Activated naive CD4-positive, alpha-beta T cell treated with anti-CD3 and anti-CD28 coated beads, Interleukin-2, amount 10 ng/mL, durations not matched to agents 7 days and 5 days (primary cell): ENCODE measurements at regions not wholly inside any gene's neighbourhood (a gene's known extent, or its start where the extent isn't known, plus 50 kb on each side); places are given as distances from the start of the nearest gene placed in this dataset.
"Not testable (repeated sequence)": the region's sequence is repeated elsewhere in the genome, so short reads cannot be mapped to it uniquely, and the experiment has no call there.

Experiments
- CTCF ChIA-PET: fragments of 350-600 bp; sonication (Branson Sonifier 250); formaldehyde crosslinking; loops from one replicate; lab custom pipeline; 2021; ENCODE audit warnings: antibody characterized with exemption; lab: Charles Lee
- DNase-seq: peaks from one replicate; pipeline ENCODE4 v3.0.0-alpha.2; 2020
- H3K27ac Mint-ChIP-seq: one replicate; pipeline ENCODE4 v1.8.0; 2021; ENCODE audit warnings: mild to moderate bottlenecking, moderate library complexity, mixed read lengths
- H3K27me3 Mint-ChIP-seq: one replicate; pipeline ENCODE4 v1.8.0; 2021; ENCODE audit warnings: mild to moderate bottlenecking, mixed read lengths
- H3K36me3 Mint-ChIP-seq: one replicate; pipeline ENCODE4 v1.8.0; 2021; ENCODE audit warnings: mixed read lengths
- H3K4me1 Mint-ChIP-seq: one replicate; pipeline ENCODE4 v1.8.0; 2021; ENCODE audit warnings: mixed read lengths
- H3K4me3 Mint-ChIP-seq: one replicate; pipeline ENCODE4 v1.8.0; 2021; ENCODE audit warnings: mild to moderate bottlenecking, moderate library complexity, mixed read lengths
- H3K9me3 Mint-ChIP-seq: one replicate; pipeline ENCODE4 v1.8.0; 2021; ENCODE audit warnings: mixed read lengths

DNA sequence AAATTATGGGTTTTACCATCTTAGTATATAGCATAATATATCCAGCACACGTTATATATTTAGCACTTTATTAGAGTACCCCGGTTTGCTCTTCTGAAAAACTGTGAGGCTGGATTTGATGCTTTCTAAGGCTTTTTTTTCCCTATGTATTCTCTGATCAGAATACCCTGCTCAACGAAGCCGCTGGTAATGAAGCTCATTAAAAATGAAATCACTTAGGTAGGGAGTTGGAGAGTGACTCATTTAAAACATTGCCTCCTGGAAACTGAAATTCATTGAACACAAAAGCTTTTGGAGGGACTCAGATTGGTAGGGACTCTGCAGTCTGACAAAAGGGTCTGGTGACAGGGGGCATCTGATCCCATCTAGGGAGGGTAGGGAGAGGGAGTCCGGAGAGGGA lies 365.4 kb upstream of the MEX3C start:
- H3K9me3 Mint-ChIP-seq: no peaks in the 10 kb centered on the region
- H3K27me3 Mint-ChIP-seq: peaks cover 10% of the 10 kb centered on the region
- CTCF ChIA-PET: no interaction called here
- no peaks in the 10 kb centered on the region for H3K4me1 Mint-ChIP-seq
- H3K27ac Mint-ChIP-seq: no peak overlapping the region
- no peaks in the 10 kb centered on the region for H3K36me3 Mint-ChIP-seq
- no peak for DNase-seq
- H3K4me3 Mint-ChIP-seq: no peak overlapping the region

DNA sequence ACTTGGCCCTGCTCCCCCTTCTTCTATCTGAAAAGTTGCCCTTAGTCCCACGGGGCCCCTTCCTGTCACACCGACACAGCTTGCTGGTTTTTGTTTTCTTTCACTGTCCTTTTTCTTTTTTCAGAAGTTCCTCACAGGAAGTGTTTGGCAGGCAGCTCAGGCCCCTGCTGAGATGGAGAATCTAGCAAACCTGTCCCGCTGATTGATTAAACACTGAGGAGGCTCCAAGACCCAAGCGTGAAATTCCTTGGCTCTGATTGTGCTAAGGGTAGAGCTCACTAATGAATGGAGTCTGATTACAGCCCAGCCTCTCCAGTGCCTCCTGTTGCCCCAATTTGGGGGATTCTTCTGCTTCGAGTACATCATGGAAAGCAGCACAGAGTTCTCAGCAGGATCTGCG lies 365.9 kb upstream of the MEX3C start:
- no peaks in the 10 kb centered on the region for H3K4me1 Mint-ChIP-seq
- CTCF ChIA-PET: no interaction called here
- H3K4me3 Mint-ChIP-seq: no peak overlapping the region
- DNase-seq: no peak
- H3K27ac Mint-ChIP-seq: no peak overlapping the region
- H3K36me3 Mint-ChIP-seq: no peaks in the 10 kb centered on the region
- no peaks in the 10 kb centered on the region for H3K9me3 Mint-ChIP-seq
- peaks cover 10% of the 10 kb centered on the region for H3K27me3 Mint-ChIP-seq

DNA sequence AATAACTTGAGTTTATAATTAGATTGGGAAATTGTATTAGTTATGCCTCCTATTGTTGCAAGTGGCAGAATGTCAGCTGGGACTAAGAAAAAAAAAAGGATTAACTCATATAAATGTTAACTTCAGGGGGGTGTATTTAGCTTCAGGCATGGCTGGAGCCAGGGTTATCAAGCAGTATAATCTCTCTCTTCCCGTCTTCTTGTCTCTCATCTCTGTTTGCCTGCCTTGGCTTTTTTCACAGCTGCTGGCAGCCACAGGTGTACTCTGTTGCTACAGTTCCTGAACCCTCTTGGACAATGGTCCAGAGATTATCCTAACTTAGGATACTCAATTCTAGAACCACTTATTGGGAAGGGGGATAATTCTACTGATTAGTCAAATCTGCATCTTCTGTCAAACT lies 370.7 kb upstream of the MEX3C start:
- CTCF ChIA-PET: no interaction called here
- Mint-ChIP-seq H3K4me1 (no peaks in the 10 kb centered on the region), H3K36me3 (no peaks in the 10 kb centered on the region), H3K9me3 (no peaks in the 10 kb centered on the region), H3K27me3 (peaks cover 6% of the 10 kb centered on the region), H3K27ac (no peak overlapping the region), H3K4me3 (no peak overlapping the region)
- no peak for DNase-seq

DNA sequence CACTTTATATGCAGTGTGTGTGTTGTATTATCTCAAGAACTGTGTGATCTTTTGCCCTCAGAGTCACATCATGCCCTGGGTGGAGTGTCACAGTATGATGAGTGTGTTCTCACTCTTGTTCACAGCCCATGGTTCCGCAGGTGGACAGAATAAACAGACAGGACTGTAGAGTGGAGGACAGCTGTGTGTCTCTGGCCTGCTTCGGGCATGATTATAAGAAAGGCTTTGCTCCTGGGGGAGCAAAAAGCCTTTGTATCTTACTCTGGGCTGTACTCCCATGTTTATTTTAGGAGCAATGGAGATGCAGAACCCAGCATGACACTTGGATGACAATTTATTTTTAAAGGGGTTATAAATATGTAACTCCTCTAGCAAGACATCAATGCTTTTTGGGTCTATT lies 371.7 kb upstream of the MEX3C start:
- no peak for DNase-seq
- no peak overlapping the region for H3K27ac Mint-ChIP-seq
- no peaks in the 10 kb centered on the region for H3K27me3 Mint-ChIP-seq
- H3K9me3 Mint-ChIP-seq: no peaks in the 10 kb centered on the region
- no peaks in the 10 kb centered on the region for H3K4me1 Mint-ChIP-seq
- no peaks in the 10 kb centered on the region for H3K36me3 Mint-ChIP-seq
- H3K4me3 Mint-ChIP-seq: no peak overlapping the region
- CTCF ChIA-PET: no interaction called here

DNA sequence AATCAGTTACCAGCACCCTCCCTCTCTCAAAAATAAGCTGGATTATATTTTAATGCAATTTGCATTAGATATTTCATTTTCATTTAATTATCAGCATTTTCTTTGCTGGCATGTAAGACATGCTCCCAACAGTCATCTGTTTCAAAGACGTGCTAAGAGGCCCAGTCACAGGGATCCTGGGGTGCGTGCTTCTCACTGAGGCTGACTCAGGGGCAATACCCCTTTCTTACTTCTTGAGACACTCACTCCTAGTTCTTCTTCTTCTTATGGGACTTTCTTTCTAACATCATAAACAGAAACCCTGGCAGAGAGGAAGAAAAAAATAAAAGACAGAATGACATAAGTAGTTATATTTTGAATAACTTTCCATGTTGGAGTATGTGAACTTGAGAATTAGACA lies 372.1 kb upstream of the MEX3C start:
- Mint-ChIP-seq H3K4me3 (no peak overlapping the region), H3K9me3 (no peaks in the 10 kb centered on the region), H3K27me3 (no peaks in the 10 kb centered on the region), H3K27ac (no peak overlapping the region), H3K36me3 (no peaks in the 10 kb centered on the region), H3K4me1 (no peaks in the 10 kb centered on the region)
- DNase-seq: no peak
- CTCF ChIA-PET: no interaction called here

DNA sequence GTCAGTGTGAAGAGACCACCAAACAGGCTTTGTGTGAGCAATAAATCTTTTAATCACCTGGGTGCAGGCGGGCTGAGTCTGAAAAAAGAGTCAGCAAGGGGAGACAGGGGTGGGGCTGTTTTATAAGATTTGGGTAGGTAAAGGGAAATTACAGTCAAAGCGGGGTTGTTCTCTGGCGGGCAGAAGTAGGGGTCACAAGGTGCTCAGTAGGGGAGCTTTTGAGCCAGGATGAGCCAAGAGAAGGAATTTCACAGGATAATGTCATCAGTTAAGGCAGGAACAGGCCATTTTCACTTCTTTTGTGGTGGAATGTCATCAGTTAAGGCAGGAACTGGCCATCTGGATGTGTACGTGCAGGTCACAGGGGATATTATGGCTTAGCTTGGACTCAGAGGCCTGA lies 372.6 kb upstream of the MEX3C start:
- H3K36me3 Mint-ChIP-seq, DNase-seq, CTCF ChIA-PET, H3K9me3 Mint-ChIP-seq, H3K27me3 Mint-ChIP-seq, H3K27ac Mint-ChIP-seq, H3K4me3 Mint-ChIP-seq, H3K4me1 Mint-ChIP-seq: not testable (repeated sequence)

DNA sequence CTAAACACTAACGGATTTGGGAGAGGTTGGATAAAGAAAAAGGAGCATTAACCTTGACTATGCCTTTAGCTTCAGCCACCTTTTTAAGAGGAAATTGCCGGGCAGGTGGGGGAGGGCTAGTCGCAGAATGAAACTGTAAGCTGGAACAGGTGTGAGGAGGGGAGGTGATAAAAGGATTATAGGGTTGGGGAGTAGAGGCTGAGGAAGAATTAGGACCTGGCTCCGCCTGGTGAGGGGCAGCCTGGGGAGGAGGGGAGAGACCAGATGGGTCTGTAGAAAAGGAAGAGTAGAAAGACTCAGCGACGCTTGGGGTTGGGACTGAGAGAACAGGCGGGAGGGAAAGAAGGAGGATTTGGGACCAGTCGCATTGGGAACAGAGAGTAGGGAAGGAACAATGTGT lies 376.4 kb upstream of the MEX3C start:
- H3K4me1 Mint-ChIP-seq, CTCF ChIA-PET, H3K9me3 Mint-ChIP-seq, H3K27me3 Mint-ChIP-seq, H3K36me3 Mint-ChIP-seq, DNase-seq, H3K4me3 Mint-ChIP-seq, H3K27ac Mint-ChIP-seq: not testable (repeated sequence)

DNA sequence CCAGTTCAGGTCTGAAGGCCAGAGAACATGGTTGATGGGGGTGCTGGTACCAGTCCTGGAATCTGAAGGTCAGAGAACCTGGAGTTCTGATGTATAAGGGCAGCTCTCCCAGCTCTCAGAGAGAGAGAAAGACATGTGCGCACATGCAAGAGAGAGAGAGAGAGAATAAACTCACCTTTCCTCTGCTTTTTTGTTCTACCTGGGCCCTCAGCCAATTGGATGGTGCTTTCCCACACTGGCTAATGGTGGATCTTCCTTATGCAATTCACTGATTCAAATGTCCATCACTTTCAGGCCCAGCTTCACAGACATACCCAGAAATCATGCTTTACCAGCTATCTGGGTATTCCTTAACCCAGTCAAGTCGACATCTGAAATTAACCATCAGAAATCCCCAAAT lies 377.7 kb upstream of the MEX3C start:
- H3K4me1 Mint-ChIP-seq: no peaks in the 10 kb centered on the region
- no peaks in the 10 kb centered on the region for H3K9me3 Mint-ChIP-seq
- H3K27me3 Mint-ChIP-seq: no peaks in the 10 kb centered on the region
- H3K4me3 Mint-ChIP-seq: no peak overlapping the region
- DNase-seq: no peak
- no peak overlapping the region for H3K27ac Mint-ChIP-seq
- no peaks in the 10 kb centered on the region for H3K36me3 Mint-ChIP-seq
- CTCF ChIA-PET: no interaction called here

DNA sequence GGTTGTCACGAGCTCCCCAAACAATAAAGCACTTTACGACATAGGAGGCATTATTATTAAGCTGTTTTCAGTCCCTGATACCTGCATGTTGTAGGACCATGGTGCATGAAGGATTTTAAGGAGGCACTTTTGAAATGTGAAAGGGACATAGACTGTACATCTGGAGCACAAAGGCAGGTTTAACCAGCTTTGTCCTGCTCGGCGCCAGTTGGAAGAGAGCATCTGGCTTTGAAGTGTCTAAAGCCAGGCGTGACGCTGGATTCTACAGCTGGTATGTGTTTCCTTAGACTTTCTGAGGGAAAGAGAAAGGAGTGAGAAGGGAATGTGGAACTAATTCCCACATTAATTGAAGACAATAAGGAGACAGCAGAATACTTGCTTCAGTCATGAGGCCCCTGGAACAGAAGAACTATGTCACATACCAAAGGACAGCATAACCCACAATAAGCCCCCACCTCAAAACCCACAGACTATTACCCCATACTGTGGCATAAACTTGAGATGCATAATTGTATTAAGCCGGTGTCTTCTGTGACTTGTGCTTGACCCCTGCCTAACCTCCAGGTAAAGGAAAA lies 381.0 kb upstream of the MEX3C start:
- Mint-ChIP-seq H3K27me3 (no peaks in the 10 kb centered on the region), H3K4me1 (no peaks in the 10 kb centered on the region)
- CTCF ChIA-PET: no interaction called here

DNA sequence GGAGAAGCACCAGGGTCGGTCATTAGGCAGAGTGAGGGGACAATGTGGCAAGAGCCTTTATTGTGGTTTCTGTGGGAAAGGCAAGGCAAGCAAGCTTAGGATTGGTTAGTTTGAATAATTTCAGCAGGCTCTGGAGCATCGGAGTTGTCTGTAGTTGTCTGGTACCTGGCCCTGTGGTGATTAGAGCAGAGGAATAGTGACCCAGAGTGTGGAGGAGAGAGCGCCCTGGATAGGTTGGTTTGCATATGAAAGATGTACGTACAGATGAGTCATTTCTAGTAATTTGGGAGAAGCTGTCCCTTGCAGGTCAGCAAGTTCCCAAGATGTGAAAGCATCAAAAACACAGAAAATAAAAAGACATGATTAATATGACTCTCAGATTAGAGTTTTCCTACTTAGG lies 383.1 kb upstream of the MEX3C start:
- Mint-ChIP-seq H3K36me3 (no peaks in the 10 kb centered on the region), H3K27me3 (no peaks in the 10 kb centered on the region), H3K9me3 (no peaks in the 10 kb centered on the region), H3K27ac (no peak overlapping the region), H3K4me3 (no peak overlapping the region), H3K4me1 (no peaks in the 10 kb centered on the region)
- no peak for DNase-seq
- CTCF ChIA-PET: no interaction called here

More for the DNA sequence above, 381.0 kb upstream of the MEX3C start:
- Mint-ChIP-seq H3K36me3 (no peaks in the 10 kb centered on the region), H3K4me3 (no peak overlapping the region), H3K9me3 (no peaks in the 10 kb centered on the region), H3K27ac (no peak overlapping the region)
- no peak for DNase-seq

DNA sequence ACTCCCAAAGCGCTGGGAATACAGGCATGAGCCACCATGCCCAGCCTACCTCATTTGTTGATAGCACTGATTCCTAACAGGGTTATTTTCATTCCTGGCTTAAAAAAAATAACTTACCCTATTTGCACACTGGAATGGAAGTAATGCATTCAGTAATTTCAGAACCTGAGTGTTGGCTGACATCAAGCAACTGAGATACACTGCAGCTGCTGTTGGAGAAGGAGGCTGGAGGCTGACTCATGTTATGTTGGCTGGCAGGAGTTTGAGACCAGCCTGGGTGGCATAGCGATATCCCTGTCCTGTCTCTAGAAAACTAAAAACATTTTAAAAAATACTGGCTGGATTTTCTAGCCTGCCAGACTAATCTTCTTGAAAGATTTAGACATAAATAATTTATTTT lies 385.1 kb upstream of the MEX3C start:
- CTCF ChIA-PET: no interaction called here
- no peaks in the 10 kb centered on the region for H3K9me3 Mint-ChIP-seq
- H3K36me3 Mint-ChIP-seq: no peaks in the 10 kb centered on the region
- no peak overlapping the region for H3K4me3 Mint-ChIP-seq
- H3K27me3 Mint-ChIP-seq: peaks cover 4% of the 10 kb centered on the region
- no peak for DNase-seq
- H3K4me1 Mint-ChIP-seq: no peaks in the 10 kb centered on the region
- H3K27ac Mint-ChIP-seq: no peak overlapping the region

DNA sequence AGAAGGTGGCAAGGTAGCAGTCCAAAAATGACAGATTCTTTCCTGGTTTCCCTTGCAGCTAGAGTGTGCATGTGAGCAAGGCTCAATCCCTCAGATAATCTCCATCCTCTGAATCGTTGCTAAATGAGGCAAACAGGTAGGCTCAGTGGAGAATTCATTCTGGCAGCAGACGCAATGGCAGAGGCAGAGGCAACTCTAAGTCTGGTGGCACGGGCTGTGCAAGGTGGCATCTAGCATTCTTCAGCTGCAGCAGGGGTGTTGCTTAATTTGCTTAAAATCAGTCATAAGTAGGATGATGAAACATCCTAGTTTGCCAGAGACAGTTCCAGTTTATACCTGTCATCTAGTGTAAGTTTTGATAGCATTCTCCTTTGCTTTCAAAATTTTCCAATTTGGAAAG lies 391.1 kb upstream of the MEX3C start:
- CTCF ChIA-PET: no interaction called here
- H3K4me1 Mint-ChIP-seq: no peaks in the 10 kb centered on the region
- H3K9me3 Mint-ChIP-seq: no peaks in the 10 kb centered on the region
- peaks cover 4% of the 10 kb centered on the region for H3K27me3 Mint-ChIP-seq
- no peak for DNase-seq
- no peak overlapping the region for H3K27ac Mint-ChIP-seq
- H3K4me3 Mint-ChIP-seq: no peak overlapping the region
- no peaks in the 10 kb centered on the region for H3K36me3 Mint-ChIP-seq

DNA sequence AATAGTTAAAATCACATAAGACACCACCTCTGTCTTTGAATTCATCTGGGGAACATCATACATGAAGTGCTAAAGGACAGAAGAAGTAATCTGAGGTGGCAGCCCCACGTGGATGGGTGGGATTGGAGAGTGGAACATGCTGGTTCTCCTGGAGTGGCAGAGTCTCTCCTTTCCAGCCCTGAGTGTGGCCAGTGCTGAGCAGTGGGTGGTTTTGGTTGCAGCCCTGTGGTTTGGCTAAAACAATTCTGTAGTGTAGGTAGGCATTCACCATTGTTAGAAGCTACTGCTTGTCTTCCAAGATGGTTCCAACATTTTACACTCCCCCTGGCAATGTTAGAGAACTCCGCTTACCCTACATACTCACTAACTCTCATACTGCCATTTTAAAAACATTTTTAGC lies 396.4 kb upstream of the MEX3C start:
- H3K27me3 Mint-ChIP-seq: no peaks in the 10 kb centered on the region
- no peaks in the 10 kb centered on the region for H3K4me1 Mint-ChIP-seq
- H3K36me3 Mint-ChIP-seq: no peaks in the 10 kb centered on the region
- no peak overlapping the region for H3K27ac Mint-ChIP-seq
- H3K4me3 Mint-ChIP-seq: no peak overlapping the region
- DNase-seq: no peak
- peaks cover 3% of the 10 kb centered on the region for H3K9me3 Mint-ChIP-seq
- CTCF ChIA-PET: no interaction called here

DNA sequence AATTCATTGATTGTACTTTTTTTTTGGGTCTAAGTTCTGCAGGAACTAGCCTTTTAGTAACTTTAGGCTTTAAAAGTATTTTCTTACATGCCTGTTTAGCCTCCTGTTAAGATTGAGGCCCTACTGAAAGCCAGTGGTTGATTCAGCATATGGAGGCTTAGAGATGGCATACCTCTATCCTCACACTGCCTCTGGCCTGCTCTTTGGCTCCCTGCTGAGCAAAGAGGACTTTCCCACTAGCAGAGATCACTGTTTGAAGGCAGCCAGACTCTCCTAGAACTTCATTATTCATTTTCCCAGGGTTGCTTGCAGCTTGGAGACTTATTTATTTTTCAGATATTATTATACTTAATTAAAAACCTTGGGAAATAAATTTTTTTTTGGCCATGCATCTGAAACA lies 405.6 kb upstream of the MEX3C start:
- DNase-seq: no peak
- CTCF ChIA-PET: no interaction called here
- no peaks in the 10 kb centered on the region for H3K4me1 Mint-ChIP-seq
- H3K36me3 Mint-ChIP-seq: no peaks in the 10 kb centered on the region
- no peak overlapping the region for H3K27ac Mint-ChIP-seq
- H3K4me3 Mint-ChIP-seq: no peak overlapping the region
- peaks cover 3% of the 10 kb centered on the region for H3K27me3 Mint-ChIP-seq
- H3K9me3 Mint-ChIP-seq: no peaks in the 10 kb centered on the region

DNA sequence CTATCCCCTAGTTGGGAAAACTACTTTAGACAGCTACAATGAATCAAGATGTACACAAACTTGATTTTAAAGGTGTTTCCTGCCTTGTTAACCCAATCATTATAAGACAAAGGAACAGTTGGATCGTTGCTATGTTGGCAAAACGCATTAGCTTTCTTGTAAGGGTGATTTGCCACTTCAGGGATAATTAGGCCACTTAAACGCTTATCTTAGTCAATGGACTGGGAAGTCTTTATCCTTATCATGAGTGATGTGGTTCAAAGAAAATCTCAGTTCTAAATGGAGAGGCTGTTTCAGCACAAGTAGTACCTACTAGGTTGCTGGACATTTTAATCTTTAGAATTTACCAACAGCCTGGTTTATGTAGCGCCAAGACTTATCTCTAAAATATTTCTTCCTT lies 406.1 kb upstream of the MEX3C start:
- Mint-ChIP-seq H3K4me1 (no peaks in the 10 kb centered on the region), H3K36me3 (no peaks in the 10 kb centered on the region), H3K27me3 (peaks cover 3% of the 10 kb centered on the region), H3K27ac (no peak overlapping the region), H3K4me3 (no peak overlapping the region), H3K9me3 (no peaks in the 10 kb centered on the region)
- no peak for DNase-seq
- CTCF ChIA-PET: no interaction called here

DNA sequence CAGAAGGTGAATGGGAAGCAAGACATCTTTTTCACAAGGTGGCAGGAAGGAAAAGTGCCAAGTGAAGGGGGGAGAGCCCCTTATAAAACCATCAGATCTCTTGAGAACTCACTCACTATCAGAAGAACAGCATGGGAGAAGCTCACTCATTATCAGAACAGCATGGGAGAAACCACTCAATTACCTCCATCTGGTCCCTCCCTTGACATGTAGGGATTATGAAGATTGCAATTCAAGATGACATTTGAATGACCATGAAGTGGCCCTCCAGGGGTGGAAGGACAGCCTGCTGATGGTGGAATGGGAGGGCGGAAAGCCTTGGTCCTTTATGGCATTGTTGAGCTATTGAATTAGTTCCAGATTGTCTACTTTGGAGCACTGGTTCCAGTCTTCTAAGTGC lies 413.0 kb upstream of the MEX3C start:
- Mint-ChIP-seq H3K27ac (no peak overlapping the region), H3K27me3 (peaks cover 3% of the 10 kb centered on the region), H3K36me3 (no peaks in the 10 kb centered on the region), H3K9me3 (no peaks in the 10 kb centered on the region), H3K4me1 (no peaks in the 10 kb centered on the region), H3K4me3 (no peak overlapping the region)
- CTCF ChIA-PET: interaction anchor here (2.1 kb wide), 1 partner anchor 10 kb away, joined by 7 read pairs; no protein-coding TSS in a partner anchor
- no peak for DNase-seq
